ENCODE measurements at regions not wholly inside any gene's neighbourhood (a gene's known extent, or its start where the extent isn't known, plus 50 kb on each side); places are given as distances from the start of the nearest gene placed in this dataset.

- ChIA-PET POLR2A (ENCODE audit: unreplicated experiment) (no interaction called here), CTCF (interaction anchor here (0.6 kb wide), 1 partner anchor 12 kb away, joined by 3 read pairs; no protein-coding TSS in a partner anchor)
- BruUV-seq (replicated peaks): no TSS peak
- H2BK120ac ChIP-seq (ENCODE audit: low read depth, low read length): no peak overlapping the region
- no peaks in the 10 kb centered on the region for H3K36me3 ChIP-seq (ENCODE audit: control insufficient read depth, insufficient read depth, low read length)
- no peak overlapping the region for H2BK15ac ChIP-seq (ENCODE audit: low read depth, low read length)
- intact Hi-C loops (cut with micrococcal nuclease) (no loop called here), dilution Hi-C loops (cut with HindIII; ENCODE audit: low sequenced_read_pairs, unreplicated experiment) (no loop called here), in situ Hi-C loops (cut with MboI; ENCODE audit: low sequenced_read_pairs) (no loop called here)
- no peak overlapping the region for H3K23ac ChIP-seq (ENCODE audit: low read depth, low read length)
- no peak overlapping the region for H2BK20ac ChIP-seq (ENCODE audit: low read depth, low read length)
- no peak overlapping the region for H3K4me2 ChIP-seq (ENCODE audit: low read depth, low read length)
- no peak overlapping the region for H3K27ac ChIP-seq (ENCODE audit: insufficient read depth, low read length)
- no peaks in the 10 kb centered on the region for H4K20me1 ChIP-seq (ENCODE audit: insufficient read depth, low read length)
- no peak overlapping the region for H3K56ac ChIP-seq (ENCODE audit: extremely low read depth, insufficient read depth, low read length)
- DNase-seq (no peak), ATAC-seq (ENCODE audit: low read depth) (no peak)
- no peaks in the 10 kb centered on the region for H3K27me3 ChIP-seq (ENCODE audit: control insufficient read depth, insufficient read depth, low read length)
- H2BK5ac ChIP-seq (ENCODE audit: low read depth, low read length, poor library complexity, severe bottlenecking): no peak overlapping the region
- no peaks in the 10 kb centered on the region for H3K9me1 ChIP-seq (ENCODE audit: insufficient read depth, low read length)
- no peak overlapping the region for H4K91ac ChIP-seq (ENCODE audit: insufficient read depth, low read depth, low read length)
- TF ChIP-seq USF2 (IDR thresholded peaks at IDR 0.05; ENCODE audit: low read depth, low read length) (no peak), POLR2A (IDR thresholded peaks at IDR 0.05; ENCODE audit: low read depth, low read length) (no peak), NFE2L2 (IDR thresholded peaks at IDR 0.05; ENCODE audit: low read depth, low read length) (no peak), MAZ (IDR thresholded peaks at IDR 0.05; ENCODE audit: borderline replicate concordance, low read depth, low read length) (no peak), MXI1 (IDR thresholded peaks at IDR 0.05; ENCODE audit: borderline replicate concordance, low read depth, low read length) (no peak), CTCF (conservative IDR thresholded peaks at IDR 0.05; ENCODE audit: low read depth, low read length) (no peak), CHD1 (IDR thresholded peaks at IDR 0.05; ENCODE audit: low read depth, low read length) (no peak), CEBPB (IDR thresholded peaks at IDR 0.05; ENCODE audit: low read depth, low read length) (no peak), SMC3 (IDR thresholded peaks at IDR 0.05; ENCODE audit: low read depth, low read length) (no peak), MAFK (IDR thresholded peaks at IDR 0.05; ENCODE audit: low read depth, low read length) (no peak), BHLHE40 (IDR thresholded peaks at IDR 0.05; ENCODE audit: low read depth, low read length) (no peak), FOS (IDR thresholded peaks at IDR 0.05; ENCODE audit: low read depth, low read length) (no peak), ELK1 (IDR thresholded peaks at IDR 0.05; ENCODE audit: borderline replicate concordance, low read depth, low read length) (no peak), RCOR1 (IDR thresholded peaks at IDR 0.05; ENCODE audit: insufficient replicate concordance, low read length) (no peak), RFX5 (IDR thresholded peaks at IDR 0.05; ENCODE audit: low read depth, low read length) (no peak), RAD21 (IDR thresholded peaks at IDR 0.05; ENCODE audit: low read length) (no peak)
- no peaks in the 10 kb centered on the region for H3K79me1 ChIP-seq (ENCODE audit: low read depth in 1 of 2, low read length in 2 of 2)
- no peak overlapping the region for H3K18ac ChIP-seq (ENCODE audit: low read depth, low read length)
- no peak overlapping the region for H4K8ac ChIP-seq (ENCODE audit: low read depth in 2 of 2, low read length in 2 of 2)
- WGBS, 2 experiments (ENCODE audit: extremely low coverage in 2 of 2, insufficient read length in 1 of 2): no CpG with 5 or more reads among the region's 2 CpGs
- H3K4ac ChIP-seq (ENCODE audit: low read depth, low read length): no peak overlapping the region
- H2AK5ac ChIP-seq (ENCODE audit: low read depth, low read length): no peak overlapping the region
- H3K4me1 ChIP-seq (ENCODE audit: control insufficient read depth, insufficient read depth, low read length): no peaks in the 10 kb centered on the region
- no peak overlapping the region for H3K4me3 ChIP-seq (ENCODE audit: insufficient read depth, low read depth, low read length)
- no peaks in the 10 kb centered on the region for H3K9me3 ChIP-seq (ENCODE audit: control insufficient read depth, insufficient read depth, low read length)
- no peak overlapping the region for H4K5ac ChIP-seq (ENCODE audit: low read depth, low read length)
- no peak overlapping the region for H3K9ac ChIP-seq (ENCODE audit: low read depth, low read length)
- H2AK9ac ChIP-seq (replicated peaks; ENCODE audit: low read depth, low read length, poor library complexity): no peak overlapping the region
- no peak overlapping the region for H3K14ac ChIP-seq (replicated peaks; ENCODE audit: low read depth, low read length)
- no peak overlapping the region for H2AFZ ChIP-seq (replicated peaks; ENCODE audit: low read length, poor library complexity)
These were observed 197.3 kb upstream of the NT5E start for GRCh38 chr6:85252552-85252951.

Data from IMR-90 (cell line).